ENCODE measurements at regions not wholly inside any gene's neighbourhood (a gene's known extent, or its start where the extent isn't known, plus 50 kb on each side); places are given as distances from the start of the nearest gene placed in this dataset.

- TF ChIP-seq CTCF (IDR thresholded peaks at IDR 0.05; ENCODE audit: poor library complexity) (no peak), EZH2 (IDR thresholded peaks at IDR 0.05; ENCODE audit: borderline replicate concordance) (no peak), EZH2phosphoT487 (IDR thresholded peaks at IDR 0.05; ENCODE audit: low read depth, severe bottlenecking, unreplicated experiment) (no peak)
Measured at GRCh38 chr16:86880316-86881117, 302.2 kb downstream of the FOXL1 start.

Data from hepatocyte (in vitro differentiated cells).